Tibial nerve (tissue), 4 donors: ENCODE measurements at regions not wholly inside any gene's neighbourhood (a gene's known extent, or its start where the extent isn't known, plus 50 kb on each side); places are given as distances from the start of the nearest gene placed in this dataset.

Source experiments
- CTCF ChIP-seq, 5 experiments: fragments of 200-600 bp in 3 of 5; fragments of 450-650 bp in 2 of 5; sonication (generic) in 3 of 5; IDR thresholded peaks; one replicate each; pipeline ENCODE4 v1.5.1; 2016 to 2019; ENCODE audit warnings: antibody characterized with exemption in 5 of 5, mild to moderate bottlenecking in 3 of 5, moderate library complexity in 2 of 5
- EP300 ChIP-seq, 2 donors: sonication (generic); formaldehyde crosslinking; IDR thresholded peaks; one replicate each; pipeline ENCODE4 v1.6.1; 2017; ENCODE audit warnings: antibody characterized with exemption in 2 of 2, mild to moderate bottlenecking in 1 of 2
- POLR2A ChIP-seq, 2 donors: fragments of 450-650 bp; IDR thresholded peaks; one replicate each; pipeline ENCODE4 v1.6.1; 2017; ENCODE audit warnings: antibody characterized with exemption in 2 of 2, mild to moderate bottlenecking in 2 of 2, moderate library complexity in 2 of 2

DNA sequence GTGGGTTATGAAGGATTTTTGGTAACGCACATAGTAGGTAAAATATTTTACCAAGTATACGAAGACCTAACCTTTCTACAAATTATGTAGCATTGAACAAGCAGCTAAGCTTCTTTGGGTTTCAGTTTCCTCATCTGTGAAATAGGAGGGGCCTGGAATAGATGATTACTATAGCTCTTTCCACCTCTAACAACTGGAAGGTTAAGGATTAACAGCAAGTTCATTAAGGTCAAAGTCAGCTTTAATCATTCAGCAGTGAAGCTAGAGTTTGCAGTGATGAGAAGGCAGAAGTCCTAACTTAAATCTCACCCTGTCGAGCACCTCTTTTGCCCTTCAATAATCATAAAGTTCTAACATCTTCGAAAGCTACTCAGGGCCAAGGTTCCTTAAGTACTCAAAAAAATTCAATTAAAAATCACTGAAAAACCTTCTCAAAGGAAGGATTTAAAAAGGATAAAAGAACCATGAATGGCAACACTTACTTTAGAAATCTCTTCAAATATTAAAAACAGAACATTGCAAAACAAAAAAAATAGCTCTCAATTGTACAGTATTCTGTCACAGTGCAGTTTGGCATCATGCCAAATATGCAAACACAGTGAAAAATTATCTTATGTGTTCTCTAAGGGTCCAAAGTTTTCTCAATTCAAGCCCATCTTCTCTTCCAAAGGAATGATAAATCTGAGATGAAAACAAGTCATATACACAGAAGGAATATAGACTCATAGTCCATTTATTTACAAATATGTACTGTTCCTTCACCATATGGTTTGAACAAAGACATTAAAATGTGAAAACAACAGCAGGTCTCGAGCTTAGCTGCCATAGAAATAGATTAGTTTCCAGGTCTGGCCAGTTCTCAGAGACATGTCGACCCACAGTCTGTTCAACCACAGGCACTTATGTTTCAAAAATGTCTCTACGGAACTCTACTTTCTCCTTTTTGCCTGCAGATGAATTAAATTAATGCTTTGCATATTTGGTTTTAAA lies 152.0 kb upstream of the SLC13A1 start:
- TF ChIP-seq CTCF (IDR thresholded peaks at IDR 0.05) (no peak), POLR2A (IDR thresholded peaks at IDR 0.05) (no peak), EP300 (IDR thresholded peaks at IDR 0.05) (no peak)
